Lower lobe of right lung (tissue), 2 donors: ENCODE measurements at regions not wholly inside any gene's neighbourhood (a gene's known extent, or its start where the extent isn't known, plus 50 kb on each side); places are given as distances from the start of the nearest gene placed in this dataset.
A peak's percentile ranks its signal among the peaks of the same experiment; 100 is the strongest.

ENCODE experiments used
- ATAC-seq, 2 donors: fragments of 200-7000 bp; cut with Tn5 transposase; one replicate each; pipeline ENCODE4 v1.9.1; 2020 to 2022; ENCODE audit warnings: mild to moderate bottlenecking in 2 of 2, moderate library complexity in 2 of 2
- DNase-seq: peaks from one replicate; pipeline ENCODE4 v3.0.0-alpha.2; 2020
- H3K27ac ChIP-seq: fragments of 200-600 bp; one replicate; pipeline ENCODE4 v1.8.0; 2022
- H3K27me3 ChIP-seq: fragments of 200-600 bp; one replicate; pipeline ENCODE4 v1.8.0; 2022; ENCODE audit warnings: low read depth
- H3K36me3 ChIP-seq: fragments of 200-600 bp; one replicate; pipeline ENCODE4 v1.8.0; 2022; ENCODE audit warnings: mild to moderate bottlenecking
- H3K4me1 ChIP-seq: fragments of 200-600 bp; one replicate; pipeline ENCODE4 v1.8.0; 2022
- H3K4me3 ChIP-seq: fragments of 200-600 bp; one replicate; pipeline ENCODE4 v1.8.0; 2022; ENCODE audit warnings: mild to moderate bottlenecking
- H3K9me3 ChIP-seq: fragments of 200-600 bp; one replicate; pipeline ENCODE4 v1.8.0; 2022
- CTCF ChIP-seq: fragments of 200-600 bp; IDR thresholded peaks from one replicate; pipeline ENCODE4 v1.8.0; 2022; ENCODE audit warnings: antibody characterized with exemption, mild to moderate bottlenecking
- intact Hi-C: fragments of 100-400 bp; cut with DNase I; formaldehyde crosslinking; loops from one replicate; pipeline ENCODE4 v1.11.0; 2022
- donor health status: DM: no; HTN: yes; CAD: no; lungs with severe emphysema.

DNA sequence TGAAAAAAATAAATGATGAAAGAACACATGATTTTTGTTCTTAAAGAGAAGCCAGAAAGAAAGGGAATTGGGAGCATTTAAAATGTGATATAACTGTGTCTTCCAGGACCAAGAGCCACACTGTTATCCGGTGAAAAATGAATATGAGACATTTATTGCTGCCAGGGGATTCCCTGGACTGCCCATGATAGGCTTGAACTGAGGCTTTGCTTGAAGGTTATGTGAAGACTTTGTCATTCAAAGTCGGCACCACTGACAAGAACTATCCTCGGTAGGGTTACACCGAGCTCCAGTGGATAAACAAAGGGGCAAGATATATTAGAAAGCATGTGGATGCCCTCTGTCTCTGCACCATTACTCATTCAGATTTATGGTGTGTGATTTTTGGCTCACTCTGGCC lies 125.4 kb upstream of the MINDY3 start:
- intact Hi-C loops = no loop called here

DNA sequence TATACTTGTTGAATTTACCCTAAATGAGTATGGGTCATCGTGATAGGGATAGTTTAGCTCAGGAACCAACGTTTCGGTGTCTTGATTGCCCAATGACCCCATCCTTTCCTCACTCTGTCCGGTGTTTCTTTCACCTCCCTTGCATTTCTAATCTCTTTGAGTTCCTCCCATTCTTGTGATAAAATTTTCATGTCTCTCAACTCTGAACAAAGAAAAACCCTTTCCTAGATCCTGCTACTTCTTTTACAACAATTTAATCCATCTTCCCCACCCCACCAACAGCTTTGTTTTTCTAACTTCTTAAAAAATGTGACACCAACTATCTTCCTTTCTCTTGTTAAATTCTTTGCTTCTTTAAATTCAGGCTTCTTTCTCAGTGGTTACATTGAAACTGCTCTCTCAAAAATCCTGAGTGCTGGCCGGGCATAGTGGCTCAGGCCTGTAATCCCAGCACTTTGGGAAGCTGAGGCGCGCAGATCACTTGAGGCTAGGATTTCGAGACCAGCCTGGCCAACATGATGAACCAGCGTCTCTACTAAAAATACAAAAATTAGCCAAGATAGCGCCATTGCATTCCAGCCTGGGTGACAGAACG lies 130.3 kb upstream of the MINDY3 start:
- ATAC-seq (no peak), DNase-seq (no peak)
- no peak overlapping the region for H3K4me3 ChIP-seq
- H3K4me1 ChIP-seq = no peaks in the 10 kb centered on the region
- no peaks in the 10 kb centered on the region for H3K36me3 ChIP-seq
- H3K27me3 ChIP-seq = no peaks in the 10 kb centered on the region
- no peak overlapping the region for H3K27ac ChIP-seq
- intact Hi-C loops = no loop called here
- H3K9me3 ChIP-seq = no peaks in the 10 kb centered on the region
- TF ChIP-seq CTCF = no peak

More for the DNA sequence above, 125.4 kb upstream of the MINDY3 start:
- H3K36me3 ChIP-seq = no peaks in the 10 kb centered on the region
- H3K27ac ChIP-seq = no peak overlapping the region
- DNase-seq = no peak
- no peak overlapping the region for H3K4me3 ChIP-seq
- no peaks in the 10 kb centered on the region for H3K9me3 ChIP-seq
- no peaks in the 10 kb centered on the region for H3K4me1 ChIP-seq
- TF ChIP-seq CTCF = no peak
- H3K27me3 ChIP-seq = no peaks in the 10 kb centered on the region
- ATAC-seq = no peak

DNA sequence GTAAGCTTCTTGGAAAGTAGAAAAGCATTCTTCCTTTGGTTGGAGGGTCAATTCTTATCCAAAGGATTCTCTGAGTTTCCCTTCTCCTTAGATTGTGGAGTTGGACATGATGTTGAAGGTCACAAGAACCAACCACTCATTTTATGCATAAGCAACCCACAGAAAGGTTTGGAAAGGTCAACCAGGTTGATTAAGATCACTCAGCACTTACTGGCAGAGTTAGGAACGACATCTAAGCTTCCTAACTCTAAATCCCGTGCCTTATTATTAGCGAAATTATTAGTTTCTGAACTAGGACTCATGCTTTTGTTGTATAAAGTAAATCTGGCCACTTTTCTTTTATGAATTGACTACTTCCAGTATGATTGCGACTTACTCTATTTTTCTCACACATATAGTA lies 137.0 kb upstream of the MINDY3 start:
- TF ChIP-seq CTCF = no peak
- intact Hi-C loops = no loop called here
- H3K9me3 ChIP-seq = peaks cover 11% of the 10 kb centered on the region
- H3K27me3 ChIP-seq = no peaks in the 10 kb centered on the region
- ATAC-seq = no peak
- H3K4me3 ChIP-seq = no peak overlapping the region
- no peak overlapping the region for H3K27ac ChIP-seq
- no peak for DNase-seq
- no peaks in the 10 kb centered on the region for H3K4me1 ChIP-seq
- no peaks in the 10 kb centered on the region for H3K36me3 ChIP-seq

GRCh38 chr10:16001581-16001980 lies 141.3 kb upstream of the MINDY3 start:
- Histone ChIP-seq H3K27me3 (no peaks in the 10 kb centered on the region), H3K27ac (no peak overlapping the region), H3K4me3 (no peak overlapping the region), H3K4me1 (no peaks in the 10 kb centered on the region), H3K9me3 (peaks cover 3% of the 10 kb centered on the region), H3K36me3 (no peaks in the 10 kb centered on the region)
- DNase-seq (no peak), ATAC-seq (no peak)
- intact Hi-C loops = no loop called here
- TF ChIP-seq CTCF = no peak

GRCh38 chr10:16009785-16010184 lies 149.5 kb upstream of the MINDY3 start:
- peak in 1 of 2 donors; percentile 9 for ATAC-seq
- Histone ChIP-seq H3K4me3 (no peak overlapping the region), H3K27me3 (no peaks in the 10 kb centered on the region), H3K4me1 (no peaks in the 10 kb centered on the region), H3K27ac (no peak overlapping the region), H3K36me3 (no peaks in the 10 kb centered on the region), H3K9me3 (no peaks in the 10 kb centered on the region)
- intact Hi-C loops = no loop called here
- TF ChIP-seq CTCF = no peak
- DNase-seq = no peak

- no peak for DNase-seq
- ATAC-seq = no peak
- intact Hi-C loops = no loop called here
- no peaks in the 10 kb centered on the region for H3K36me3 ChIP-seq
- H3K27me3 ChIP-seq = no peaks in the 10 kb centered on the region
- H3K27ac ChIP-seq = no peak overlapping the region
- H3K4me3 ChIP-seq = no peak overlapping the region
- no peaks in the 10 kb centered on the region for H3K9me3 ChIP-seq
- H3K4me1 ChIP-seq = no peaks in the 10 kb centered on the region
- TF ChIP-seq CTCF = no peak
These were observed 151.2 kb upstream of the MINDY3 start for GRCh38 chr10:16011548-16011947.
